Erythroblast (primary cell): ENCODE measurements at regions not wholly inside any gene's neighbourhood (a gene's known extent, or its start where the extent isn't known, plus 50 kb on each side); places are given as distances from the start of the nearest gene placed in this dataset.

ENCODE experiments used
- GATA1 ChIP-seq: IDR thresholded peaks from 2 replicates; pipeline ENCODE4 v1.6.1; 2011; ENCODE audit warnings: low read depth, mild to moderate bottlenecking, control low read depth, low read length, moderate library complexity
- POLR2A ChIP-seq: IDR thresholded peaks from 2 replicates; pipeline ENCODE4 v1.6.1; 2011; ENCODE audit warnings: mild to moderate bottlenecking, low read length

GRCh38 chr2:113838744-113839444 is 51.0 kb upstream of the ACTR3 start:
- no peak for TF ChIP-seq POLR2A
- no peak for TF ChIP-seq GATA1
